ENCODE measurements at regions not wholly inside any gene's neighbourhood (a gene's known extent, or its start where the extent isn't known, plus 50 kb on each side); places are given as distances from the start of the nearest gene placed in this dataset.

- TF ChIP-seq CTCF (IDR thresholded peaks at IDR 0.05) = no peak
- TF ChIP-seq POLR2A (IDR thresholded peaks at IDR 0.05) = no peak
Observed at GRCh38 chr13:106230450-106230849, 305.0 kb downstream of the EFNB2 start.

Measured in lower leg skin (tissue), 3 donors.